Fibroblast of skin of right biceps (primary cell): ENCODE measurements at regions not wholly inside any gene's neighbourhood (a gene's known extent, or its start where the extent isn't known, plus 50 kb on each side); places are given as distances from the start of the nearest gene placed in this dataset.

Experiments used
- DNase-seq: peaks from one replicate; pipeline ENCODE4 v3.0.0-alpha.2; 2013

DNA sequence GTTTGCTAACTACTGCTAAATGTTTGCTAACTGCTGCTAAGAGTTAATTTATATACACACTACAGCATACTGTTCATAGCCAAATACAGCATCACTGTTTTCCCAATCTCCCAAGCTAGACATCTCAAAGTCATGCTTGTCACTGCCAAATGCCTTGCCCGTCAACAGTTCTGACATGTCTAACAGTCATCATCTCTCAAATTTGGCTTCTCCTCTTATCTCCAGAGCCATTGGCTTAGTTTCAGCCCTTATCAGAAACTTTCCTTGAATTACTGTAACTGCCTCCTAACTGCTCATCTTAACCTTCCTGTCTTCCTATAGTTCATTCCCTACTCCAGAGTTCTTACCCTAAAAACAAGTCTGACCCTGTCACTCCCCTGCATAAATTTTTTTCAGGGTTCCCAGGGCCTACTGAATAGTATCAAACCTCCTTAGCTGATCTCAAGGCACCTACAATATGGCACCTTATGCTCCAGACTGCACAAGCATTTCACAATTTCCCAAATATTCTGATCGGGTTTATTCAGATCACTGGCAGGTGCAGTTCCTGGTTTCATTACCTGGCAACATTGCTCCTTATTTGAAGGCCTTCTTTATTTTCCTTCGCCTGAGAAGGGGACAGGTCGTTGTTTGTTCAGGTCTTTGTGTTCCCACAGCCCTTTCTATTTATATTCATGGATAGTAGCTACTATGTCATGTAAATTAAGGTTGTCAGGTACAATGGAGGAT lies 55.9 kb upstream of the ANKRD55 start:
- no peak for DNase-seq

GRCh38 chr5:56286015-56286884 lies 53.1 kb upstream of the ANKRD55 start:
- peak; percentile 44 for DNase-seq

DNA sequence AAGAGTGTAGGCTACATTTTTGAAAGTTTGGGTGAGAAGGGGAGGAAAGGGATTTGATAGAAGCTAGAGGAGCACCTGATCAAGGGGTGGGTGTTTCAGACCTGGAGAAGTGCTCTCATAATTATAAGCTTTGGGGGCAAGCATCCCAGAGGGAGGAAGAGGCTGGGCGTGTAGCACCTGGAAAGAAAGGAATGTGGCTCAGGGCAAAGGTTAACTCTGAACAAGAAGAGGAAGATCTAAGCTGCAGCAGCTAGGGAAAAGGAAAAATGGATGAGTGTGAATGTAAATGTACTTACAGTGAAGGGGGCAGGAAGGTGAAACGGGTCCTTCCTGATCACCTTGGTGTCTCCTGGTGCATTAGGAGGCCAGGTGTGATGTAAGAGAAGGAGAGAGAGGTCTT lies 49.8 kb upstream of the ANKRD55 start:
- no peak for DNase-seq
